WERI-Rb-1 (cell line): ENCODE measurements at regions not wholly inside any gene's neighbourhood (a gene's known extent, or its start where the extent isn't known, plus 50 kb on each side); places are given as distances from the start of the nearest gene placed in this dataset.

Experiments
- DNase-seq: peaks from one replicate; pipeline ENCODE4 v3.0.0-alpha.2; 2020
- H3K27ac ChIP-seq: fragments of 250-450 bp; sonication (Bioruptor Pico); 2 replicates; pipeline ENCODE4 v1.5.1; 2020; ENCODE audit warnings: mild to moderate bottlenecking, moderate library complexity
- H3K27me3 ChIP-seq: fragments of 250-450 bp; sonication (Bioruptor Pico); 2 replicates; pipeline ENCODE4 v1.5.1; 2021; ENCODE audit warnings: mild to moderate bottlenecking, low read depth, moderate library complexity; ENCODE audit not compliant: insufficient read depth, severe bottlenecking
- H3K36me3 ChIP-seq: fragments of 250-450 bp; sonication (Bioruptor Pico); 2 replicates; pipeline ENCODE4 v1.5.1; 2020; ENCODE audit warnings: mild to moderate bottlenecking, moderate library complexity
- H3K4me3 ChIP-seq: 2 replicates; pipeline ENCODE4 v1.5.1; 2011; ENCODE audit warnings: low read depth, mild to moderate bottlenecking, control low read depth, low read length
- H3K9me3 ChIP-seq: fragments of 250-450 bp; sonication (Bioruptor Pico); 2 replicates; pipeline ENCODE4 v1.5.1; 2021; ENCODE audit warnings: mild to moderate bottlenecking, moderate library complexity; ENCODE audit not compliant: severe bottlenecking
- CTCF ChIP-seq: IDR thresholded peaks from 2 replicates; pipeline ENCODE4 v1.5.1; 2011; ENCODE audit warnings: low read depth, mild to moderate bottlenecking, control low read depth, inconsistent platforms, low read length

- no peak overlapping the region for H3K27ac ChIP-seq
- no peak for TF ChIP-seq CTCF
- H3K4me3 ChIP-seq, result no peak overlapping the region
- no peak for DNase-seq
- H3K9me3 ChIP-seq, result no peaks in the 10 kb centered on the region
- no peaks in the 10 kb centered on the region for H3K36me3 ChIP-seq
- H3K27me3 ChIP-seq, result no peaks in the 10 kb centered on the region
Observed at GRCh38 chr5:107199756-107200155, 471.0 kb downstream of the EFNA5 start.

- H3K27ac ChIP-seq, result no peak overlapping the region
- no peaks in the 10 kb centered on the region for H3K9me3 ChIP-seq
- no peaks in the 10 kb centered on the region for H3K36me3 ChIP-seq
- no peak overlapping the region for H3K4me3 ChIP-seq
- TF ChIP-seq CTCF, result no peak
- DNase-seq, result no peak
- no peaks in the 10 kb centered on the region for H3K27me3 ChIP-seq
Observed at GRCh38 chr5:107196500-107197059, 474.2 kb downstream of the EFNA5 start.

GRCh38 chr5:107195890-107196395 is 474.8 kb downstream of the EFNA5 start:
- Histone ChIP-seq H3K36me3 (no peaks in the 10 kb centered on the region), H3K27ac (no peak overlapping the region), H3K4me3 (no peak overlapping the region), H3K9me3 (no peaks in the 10 kb centered on the region), H3K27me3 (no peaks in the 10 kb centered on the region)
- DNase-seq, result no peak
- TF ChIP-seq CTCF, result no peak

- H3K9me3 ChIP-seq, result no peaks in the 10 kb centered on the region
- no peaks in the 10 kb centered on the region for H3K27me3 ChIP-seq
- TF ChIP-seq CTCF, result no peak
- no peak for DNase-seq
- H3K27ac ChIP-seq, result no peak overlapping the region
- no peaks in the 10 kb centered on the region for H3K36me3 ChIP-seq
- H3K4me3 ChIP-seq, result no peak overlapping the region
Observed at GRCh38 chr5:107184871-107185270, 485.9 kb downstream of the EFNA5 start.

- H3K27me3 ChIP-seq, result no peaks in the 10 kb centered on the region
- no peaks in the 10 kb centered on the region for H3K9me3 ChIP-seq
- no peak overlapping the region for H3K27ac ChIP-seq
- no peak overlapping the region for H3K4me3 ChIP-seq
- no peak for DNase-seq
- TF ChIP-seq CTCF, result no peak
- no peaks in the 10 kb centered on the region for H3K36me3 ChIP-seq
Observed at GRCh38 chr5:107184066-107184465, 486.7 kb downstream of the EFNA5 start.

- H3K36me3 ChIP-seq, result no peaks in the 10 kb centered on the region
- no peak overlapping the region for H3K4me3 ChIP-seq
- no peaks in the 10 kb centered on the region for H3K27me3 ChIP-seq
- TF ChIP-seq CTCF, result no peak
- no peak for DNase-seq
- H3K27ac ChIP-seq, result no peak overlapping the region
- peaks cover 5% of the 10 kb centered on the region for H3K9me3 ChIP-seq
Observed at GRCh38 chr5:107170620-107171019, 500.1 kb downstream of the EFNA5 start.
